ENCODE measurements at regions not wholly inside any gene's neighbourhood (a gene's known extent, or its start where the extent isn't known, plus 50 kb on each side); places are given as distances from the start of the nearest gene placed in this dataset.

DNA sequence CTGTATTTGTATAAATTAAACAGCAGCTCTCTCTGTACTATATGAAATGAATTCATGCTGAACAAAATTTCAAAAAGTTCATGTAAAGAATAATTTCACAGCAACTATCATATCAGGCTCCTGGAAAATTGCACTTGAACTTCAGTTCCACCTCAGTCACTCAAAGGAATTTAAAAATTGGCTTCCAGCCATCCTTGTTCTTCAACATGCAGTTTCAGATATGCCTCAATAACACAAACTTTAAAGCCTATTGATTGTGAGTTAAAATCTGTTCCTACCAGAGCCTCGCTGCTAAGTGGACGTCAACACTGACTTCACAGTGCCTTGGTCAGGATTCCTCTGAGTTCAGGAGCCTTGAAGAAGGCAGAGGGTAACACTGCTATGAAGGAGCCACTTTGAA is 418.7 kb upstream of the WWC1 start:
- 42 to 63% (median 59%) methylated on average over 2 of the region's 2 CpGs for WGBS, 4 donors
- DNase-seq, result no peak
- intact Hi-C loops (cut with DNase I), result no loop called here
- no peaks in the 10 kb centered on the region for H3K27me3 ChIP-seq
- no peak overlapping the region for H3K4me3 ChIP-seq
- no peaks in the 10 kb centered on the region for H3K36me3 ChIP-seq (replicated peaks in 1 of 2)
- no peaks in the 10 kb centered on the region for H3K4me1 ChIP-seq (replicated peaks in 1 of 2)
- H3K27ac ChIP-seq, result no peak overlapping the region
- H3K9me3 ChIP-seq (replicated peaks in 1 of 3), result no peaks in the 10 kb centered on the region
- TF ChIP-seq CTCF (IDR thresholded peaks at IDR 0.05) (no peak), POLR2A (IDR thresholded peaks at IDR 0.05) (no peak)

DNA sequence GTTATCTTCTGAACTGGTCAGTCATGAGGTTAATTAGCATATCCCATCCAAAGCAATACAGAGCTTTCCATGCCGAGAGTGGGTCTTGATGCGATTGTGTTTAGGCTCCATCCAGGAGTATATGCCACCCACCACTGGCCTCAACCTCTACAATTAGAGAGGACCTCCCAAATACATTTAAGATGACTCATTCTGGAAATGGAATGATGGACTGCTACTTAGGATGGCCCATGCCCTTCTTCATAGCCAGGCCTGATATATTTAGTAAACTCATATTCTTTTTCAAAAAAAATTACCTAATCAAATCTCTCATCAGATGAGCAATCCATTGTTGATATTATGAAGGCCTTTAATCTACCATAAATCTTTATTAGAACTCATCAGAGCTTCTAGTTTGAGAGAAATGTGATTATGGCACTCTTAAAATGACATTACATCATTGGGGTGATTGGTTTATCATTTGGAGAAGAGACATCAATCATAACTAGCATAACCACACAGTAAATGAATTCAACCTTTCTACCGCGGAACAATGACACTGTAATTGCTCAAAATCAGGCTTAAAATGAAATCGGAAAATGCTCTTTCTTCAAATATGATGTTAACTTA is 414.2 kb upstream of the WWC1 start:
- Histone ChIP-seq H3K36me3 (replicated peaks in 1 of 2) (no peaks in the 10 kb centered on the region), H3K4me3 (no peak overlapping the region), H3K27me3 (no peaks in the 10 kb centered on the region), H3K27ac (no peak overlapping the region), H3K9me3 (replicated peaks in 1 of 3) (no peaks in the 10 kb centered on the region), H3K4me1 (replicated peaks in 1 of 2) (no peaks in the 10 kb centered on the region)
- 61 to 82% (median 72%) methylated on average over 4 to 5 of the region's 5 CpGs for WGBS, 4 donors
- intact Hi-C loops (cut with DNase I), result no loop called here
- no peak for DNase-seq
- TF ChIP-seq POLR2A (IDR thresholded peaks at IDR 0.05) (no peak), CTCF (IDR thresholded peaks at IDR 0.05) (no peak)

GRCh38 chr5:167877924-167878323 is 413.5 kb upstream of the WWC1 start:
- Histone ChIP-seq H3K4me1 (replicated peaks in 1 of 2) (no peaks in the 10 kb centered on the region), H3K4me3 (no peak overlapping the region), H3K27ac (no peak overlapping the region), H3K36me3 (replicated peaks in 1 of 2) (no peaks in the 10 kb centered on the region), H3K9me3 (replicated peaks in 1 of 3) (no peaks in the 10 kb centered on the region), H3K27me3 (no peaks in the 10 kb centered on the region)
- intact Hi-C loops (cut with DNase I), result no loop called here
- TF ChIP-seq CTCF (IDR thresholded peaks at IDR 0.05), result no peak
- no peak for TF ChIP-seq POLR2A (IDR thresholded peaks at IDR 0.05)
- DNase-seq, result no peak
- WGBS, 4 donors, result 74 to 100% (median 74%) methylated on average over 1 of the region's 1 CpG

GRCh38 chr5:167880420-167880819 is 411.0 kb upstream of the WWC1 start:
- DNase-seq, result no peak
- 70 to 83% (median 81%) methylated on average over 1 of the region's 1 CpG for WGBS, 4 donors
- Histone ChIP-seq H3K27me3 (no peaks in the 10 kb centered on the region), H3K9me3 (replicated peaks in 1 of 3) (no peaks in the 10 kb centered on the region), H3K27ac (no peak overlapping the region), H3K4me3 (no peak overlapping the region), H3K36me3 (replicated peaks in 1 of 2) (no peaks in the 10 kb centered on the region), H3K4me1 (replicated peaks in 1 of 2) (no peaks in the 10 kb centered on the region)
- intact Hi-C loops (cut with DNase I), result no loop called here
- TF ChIP-seq POLR2A (IDR thresholded peaks at IDR 0.05), result no peak
- no peak for TF ChIP-seq CTCF (IDR thresholded peaks at IDR 0.05)
